GM18909 (cell line): ENCODE measurements at regions not wholly inside any gene's neighbourhood (a gene's known extent, or its start where the extent isn't known, plus 50 kb on each side); places are given as distances from the start of the nearest gene placed in this dataset.

Experiments used
- ATAC-seq: cut with Tn5 transposase; IDR thresholded peaks from one replicate; pipeline ENCODE4 v1.9.1; 2021; ENCODE audit warnings: mild to moderate bottlenecking; ENCODE audit not compliant: unreplicated experiment, poor library complexity

- ATAC-seq: no peak
These were observed 53.9 kb upstream of the GALNT5 start for GRCh38 chr2:157203651-157204050.

- no peak for ATAC-seq
These were observed 53.1 kb upstream of the GALNT5 start for GRCh38 chr2:157204401-157204800.

GRCh38 chr2:157206916-157207315 is 50.6 kb upstream of the GALNT5 start:
- no peak for ATAC-seq
